GM12878 (cell line): ENCODE measurements at regions not wholly inside any gene's neighbourhood (a gene's known extent, or its start where the extent isn't known, plus 50 kb on each side); places are given as distances from the start of the nearest gene placed in this dataset.

Experiments used
- ATAC-seq: fragments of 200-7000 bp; cut with Tn5 transposase; 3 replicates; pipeline ENCODE4 v1.9.1; 2020; ENCODE audit warnings: mild to moderate bottlenecking, moderate library complexity
- BruUV-seq: library from RNA; stranded (reverse); fragments of 400-500 nt; replicated peaks from 2 replicates; lab custom pipeline; 2021; lab: Mats Ljungman, UMichigan
- CTCF ChIA-PET: fragments of 300-600 bp; sonication (Branson Sonifier 250); formaldehyde crosslinking; extraction: SDS; loops from one replicate; lab custom pipeline; 2021; ENCODE audit warnings: inconsistent platforms; lab: Yijun Ruan, JAX
- POLR2A ChIA-PET: fragments of 350-600 bp; formaldehyde crosslinking; extraction: SDS; loops from one replicate; lab custom pipeline; 2021; ENCODE audit warnings: inconsistent platforms; lab: Charles Lee
- RAD21 ChIA-PET: fragments of 300-600 bp; sonication (Branson Sonifier 250); formaldehyde crosslinking; loops from one replicate; lab custom pipeline; 2023; ENCODE audit warnings: antibody characterized with exemption; ENCODE audit not compliant: unreplicated experiment; lab: Charles Lee
- SMC1A ChIA-PET: fragments of 300-600 bp; sonication (Branson Sonifier 250); formaldehyde crosslinking; loops from one replicate; lab custom pipeline; 2023; ENCODE audit not compliant: unreplicated experiment, uncharacterized antibody; lab: Charles Lee
- DNase-seq: peaks from one replicate; pipeline ENCODE4 v3.0.0-alpha.2; 2011; ENCODE audit warnings: low read depth, low spot score
- FAIRE-seq: peaks from 3 replicates; lab custom pipeline; 2011; peaks lifted over from hg19 to GRCh38; lab: Jason Lieb, UNC
- H2AFZ ChIP-seq: 2 replicates; pipeline ENCODE4 v1.6.0; 2011; ENCODE audit warnings: low read depth, low read length, control low read depth; ENCODE audit not compliant: control insufficient read depth
- H3K27ac ChIP-seq: 2 replicates; pipeline ENCODE4 v1.5.1; 2011; ENCODE audit warnings: control low read depth; ENCODE audit not compliant: control insufficient read depth, insufficient read depth
- H3K27me3 ChIP-seq, 2 experiments: replicated peaks in 1 of 2; 2 replicates each; pipeline versions ENCODE4 v1.6.0 to v1.6.1; 2011; ENCODE audit warnings: low read length in 1 of 2; ENCODE audit not compliant: control insufficient read depth in 2 of 2, insufficient read depth in 2 of 2
- H3K36me3 ChIP-seq, 2 experiments: 2 replicates each; pipeline ENCODE4 v1.5.1; 2011; ENCODE audit warnings: low read length in 1 of 2; ENCODE audit not compliant: control insufficient read depth in 2 of 2, insufficient read depth in 2 of 2
- H3K4me1 ChIP-seq: 2 replicates; pipeline ENCODE4 v1.6.1; 2011; ENCODE audit warnings: mild to moderate bottlenecking, low read length, moderate library complexity, mixed read lengths; ENCODE audit not compliant: control insufficient read depth, insufficient read depth
- H3K4me2 ChIP-seq: 2 replicates; pipeline ENCODE4 v1.6.0; 2011; ENCODE audit warnings: control low read depth; ENCODE audit not compliant: control insufficient read depth, insufficient read depth
- H3K4me3 ChIP-seq: fragments of 200-600 bp; sonication (generic); 2 replicates; pipeline ENCODE4 v1.5.1; 2016
- H3K79me2 ChIP-seq: 2 replicates; pipeline ENCODE4 v1.6.0; 2011; ENCODE audit warnings: low read length; ENCODE audit not compliant: control insufficient read depth, insufficient read depth
- H3K9ac ChIP-seq: 2 replicates; pipeline ENCODE4 v1.8.0; 2011; ENCODE audit warnings: low read length, control low read depth, mixed read lengths; ENCODE audit not compliant: control insufficient read depth, insufficient read depth
- H3K9me3 ChIP-seq: replicated peaks from 3 replicates; pipeline ENCODE4 v1.5.1; 2011; ENCODE audit warnings: mild to moderate bottlenecking, low read length; ENCODE audit not compliant: control insufficient read depth, insufficient read depth
- H4K20me1 ChIP-seq: 2 replicates; pipeline ENCODE4 v1.6.0; 2011; ENCODE audit not compliant: control insufficient read depth, insufficient read depth
- CBFB ChIP-seq: IDR thresholded peaks from 2 replicates; pipeline ENCODE4 v1.6.1; 2016; ENCODE audit warnings: antibody characterized with exemption, low read depth
- CHD1 ChIP-seq: IDR thresholded peaks from 2 replicates; pipeline ENCODE4 v1.6.1; 2012; ENCODE audit warnings: low read depth, low read length, improper control_type of control experiment
- EED ChIP-seq: sonication (generic); IDR thresholded peaks from 2 replicates; pipeline ENCODE4 v1.6.1; 2016; ENCODE audit warnings: antibody characterized with exemption, low read depth
- ESRRA ChIP-seq: IDR thresholded peaks from 2 replicates; pipeline ENCODE4 v1.6.1; 2012; ENCODE audit warnings: mild to moderate bottlenecking, low read length, improper control_type of control experiment
- FOXM1 ChIP-seq: IDR thresholded peaks from 2 replicates; pipeline ENCODE4 v1.6.1; 2012; ENCODE audit warnings: low read depth, mild to moderate bottlenecking, inconsistent platforms, low read length, moderate library complexity
- JUNB ChIP-seq: IDR thresholded peaks from 2 replicates; pipeline ENCODE4 v1.6.1; 2016; ENCODE audit warnings: antibody characterized with exemption, mild to moderate bottlenecking
- MTA3 ChIP-seq: IDR thresholded peaks from 2 replicates; pipeline ENCODE4 v1.6.1; 2012; ENCODE audit warnings: low read length, inconsistent platforms, borderline replicate concordance
- NKRF ChIP-seq: fragments of 450-650 bp; conservative IDR thresholded peaks from 2 replicates; pipeline ENCODE4 v1.6.1; 2017; ENCODE audit warnings: mild to moderate bottlenecking, moderate library complexity
- PML ChIP-seq: IDR thresholded peaks from 2 replicates; pipeline ENCODE4 v1.6.1; 2012; ENCODE audit warnings: low read length, inconsistent platforms
- RAD21 ChIP-seq: IDR thresholded peaks from 2 replicates; pipeline ENCODE4 v1.6.1; 2011; ENCODE audit warnings: mild to moderate bottlenecking, low read depth, low read length, moderate library complexity; ENCODE audit not compliant: insufficient read depth
- RBBP5 ChIP-seq: fragments of 200-600 bp; sonication (generic); conservative IDR thresholded peaks from 2 replicates; pipeline ENCODE4 v1.6.1; 2016
- ZNF592 ChIP-seq: fragments of 450-650 bp; IDR thresholded peaks from 2 replicates; pipeline ENCODE4 v1.6.1; 2017; ENCODE audit warnings: mild to moderate bottlenecking, moderate library complexity
- WGBS: methylation state at CpG from one replicate; pipeline ENCODE4 v1.1.6; 2016; ENCODE audit warnings: low lambda C conversion rate; ENCODE audit not compliant: insufficient replicate concordance, insufficient coverage; ENCODE audit errors: missing lambda C conversion rate; 5-methylcytosine and 5-hydroxymethylcytosine counted together
- in situ Hi-C: fragments of 300-500 bp; cut with MboI; formaldehyde crosslinking; loops from 9 replicates; pipeline ENCODE4 v1.14.3; 2018; ENCODE audit warnings: mixed read lengths
- intact Hi-C: fragments of 100-400 bp; cut with micrococcal nuclease; formaldehyde crosslinking; loops from one replicate; pipeline ENCODE4 v1.14.2; 2022; ENCODE audit not compliant: unreplicated experiment

GRCh38 chr3:152174876-152175527 is 93.7 kb upstream of the MBNL1 start:
- 24% methylated on average over 2 of the region's 2 CpGs for WGBS

GRCh38 chr3:152175528-152175889 is 93.2 kb upstream of the MBNL1 start:
- H3K4me3 ChIP-seq = no peak overlapping the region
- no peak overlapping the region for H3K27ac ChIP-seq
- H3K9me3 ChIP-seq = no peaks in the 10 kb centered on the region; the same call in none of the 3 replicates
- POLR2A ChIA-PET = no interaction called here
- no peaks in the 10 kb centered on the region for H3K4me1 ChIP-seq
- no peaks in the 10 kb centered on the region for H3K79me2 ChIP-seq
- no peaks in the 10 kb centered on the region for H4K20me1 ChIP-seq
- TF ChIP-seq RBBP5 (no peak), ESRRA (no peak), NKRF (no peak), RAD21 (no peak), EED (no peak), ZNF592 (no peak), MTA3 (no peak), CBFB (no peak), FOXM1 (no peak), JUNB (no peak), CHD1 (no peak)
- TF ChIP-seq, all 136 proteins: peak for 0
- intact Hi-C loops (loop anchor here (5.0 kb wide), 1 partner anchor 48 kb away; no protein-coding TSS in a partner anchor), in situ Hi-C loops (loop anchor here (5.0 kb wide), 1 partner anchor 267 kb away; no protein-coding TSS in a partner anchor)
- DNase-seq (no peak), ATAC-seq (no peak), FAIRE-seq (no peak)
- ChIA-PET RAD21 (no interaction called here), CTCF (no interaction called here), SMC1A (interaction anchor here (1.0 to 4.4 kb wide), 5 partner anchors 12 to 270 kb away, joined by 3 to 17 read pairs (median 4); no protein-coding TSS in a partner anchor)
- Histone ChIP-seq H3K4me2 (no peak overlapping the region), H2AFZ (no peak overlapping the region), H3K36me3 (no peaks in the 10 kb centered on the region), H3K27me3 (no peaks in the 10 kb centered on the region), H3K9ac (no peak overlapping the region)
- no TSS peak for BruUV-seq
- 74% methylated on average over 2 of the region's 2 CpGs for WGBS

More at GRCh38 chr3:152174876-152175527, 93.7 kb upstream of the MBNL1 start:
- H3K27ac ChIP-seq = no peak overlapping the region
- no peak overlapping the region for H3K4me2 ChIP-seq
- H3K9ac ChIP-seq = no peak overlapping the region
- H3K9me3 ChIP-seq = no peaks in the 10 kb centered on the region; the same call in none of the 3 replicates
- no peak for TF ChIP-seq PML
- BruUV-seq = no TSS peak
- H4K20me1 ChIP-seq = no peaks in the 10 kb centered on the region
- no peak overlapping the region for H3K4me3 ChIP-seq
- FAIRE-seq (no peak), DNase-seq (no peak), ATAC-seq (no peak)
- ChIA-PET RAD21 (interaction anchor here (1.2 kb wide), 1 partner anchor 268 kb away, joined by 3 read pairs; no protein-coding TSS in a partner anchor), CTCF (no interaction called here), SMC1A (interaction anchor here (1.0 to 4.4 kb wide), 4 partner anchors 12 to 271 kb away, joined by 3 to 17 read pairs (median 4); no protein-coding TSS in a partner anchor), POLR2A (no interaction called here)
- no peak overlapping the region for H2AFZ ChIP-seq
- no peaks in the 10 kb centered on the region for H3K79me2 ChIP-seq
- in situ Hi-C loops = loop anchor here (5.0 kb wide), 1 partner anchor 267 kb away; no protein-coding TSS in a partner anchor
- no peaks in the 10 kb centered on the region for H3K36me3 ChIP-seq
- intact Hi-C loops = loop anchor here (5.0 kb wide), 1 partner anchor 48 kb away; no protein-coding TSS in a partner anchor
- no peaks in the 10 kb centered on the region for H3K27me3 ChIP-seq
- H3K4me1 ChIP-seq = no peaks in the 10 kb centered on the region
